Cardiac fibroblast (primary cell): ENCODE measurements at regions not wholly inside any gene's neighbourhood (a gene's known extent, or its start where the extent isn't known, plus 50 kb on each side); places are given as distances from the start of the nearest gene placed in this dataset.

Source experiments
- DNase-seq, 2 donors: peaks; one replicate each; pipeline versions ENCODE4 v3.0.0 to v3.0.0-alpha.2; 2010; ENCODE audit warnings: low read depth in 2 of 2
- H3K4me3 ChIP-seq, 2 donors: replicated peaks in 1 of 2; 1 replicate in 1 of 2; 2 replicates in 1 of 2; pipeline ENCODE4 v1.5.1; 2011; ENCODE audit warnings: low read depth in 2 of 2, low read length in 2 of 2, mild to moderate bottlenecking in 2 of 2, moderate library complexity in 1 of 2
- CTCF ChIP-seq: IDR thresholded peaks from one replicate; pipeline ENCODE4 v1.5.1; 2011; ENCODE audit warnings: low read depth, mild to moderate bottlenecking, low read length, inconsistent platforms

GRCh38 chr6:137358273-137358672 is 135.9 kb downstream of the OLIG3 start:
- DNase-seq = no peak
- TF ChIP-seq CTCF = no peak
- no peak overlapping the region for H3K4me3 ChIP-seq

- H3K4me3 ChIP-seq = no peak overlapping the region
- no peak for DNase-seq
- no peak for TF ChIP-seq CTCF
Measured at GRCh38 chr6:137357948-137358266, 136.3 kb downstream of the OLIG3 start.

DNA sequence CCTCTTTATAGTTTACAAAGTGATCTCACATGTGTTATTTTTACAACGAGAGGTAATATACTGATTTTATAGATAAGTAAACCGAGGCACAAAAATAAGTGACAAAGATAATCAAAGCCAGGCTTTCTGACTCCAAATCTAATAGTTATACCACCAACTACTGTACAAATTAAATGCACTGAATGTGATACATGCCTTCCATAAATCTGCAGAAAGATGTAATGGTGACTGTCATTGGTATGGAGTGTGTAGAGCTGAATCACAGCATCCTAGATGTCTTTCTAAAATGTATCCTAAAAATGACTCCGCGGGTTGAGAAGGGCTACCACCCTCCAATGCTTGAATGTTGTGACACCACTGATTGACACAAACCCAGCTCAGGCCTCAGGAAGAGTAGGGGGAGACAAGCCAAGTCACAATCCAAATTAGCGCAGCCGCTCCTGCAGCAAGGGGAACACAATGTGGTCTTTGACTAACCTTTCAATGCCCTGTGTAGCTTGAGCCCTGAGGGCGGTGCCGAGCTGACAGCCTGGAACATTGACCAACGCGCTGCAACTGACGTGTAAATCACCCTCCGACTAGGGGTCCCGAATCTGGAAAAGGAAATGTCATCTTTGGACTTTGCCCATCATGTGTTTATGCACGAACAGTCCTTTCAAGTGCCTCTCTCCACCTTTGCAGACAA is 136.8 kb downstream of the OLIG3 start:
- TF ChIP-seq CTCF = no peak
- H3K4me3 ChIP-seq = no peak overlapping the region
- DNase-seq = no peak

DNA sequence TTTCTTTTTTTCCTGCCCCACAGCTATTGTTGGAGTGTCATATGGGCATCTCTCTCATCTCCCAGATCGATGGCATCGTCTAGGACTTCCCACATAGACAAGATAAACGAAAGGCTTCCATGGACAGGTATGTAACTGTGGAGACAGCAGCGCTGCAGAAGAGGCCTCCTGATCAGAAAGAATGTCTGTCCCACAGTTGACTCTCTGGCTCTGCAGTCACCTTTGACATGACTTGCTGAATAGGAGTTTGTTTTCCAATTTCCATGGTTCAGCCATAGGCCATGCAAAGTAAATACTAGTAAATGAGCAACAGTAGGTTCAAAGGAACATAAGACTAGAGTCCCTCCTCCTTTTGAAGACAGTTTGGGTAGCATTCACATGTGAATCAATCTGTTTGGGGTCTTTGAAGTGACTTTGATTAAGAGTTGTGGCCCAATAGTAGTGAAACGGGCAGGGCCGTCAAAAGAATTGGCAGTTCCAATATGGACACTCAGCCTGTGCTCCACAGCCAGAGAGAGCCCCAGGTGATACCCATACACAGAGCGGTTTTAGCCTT is 134.7 kb upstream of the IFNGR1 start:
- DNase-seq = no peak
- no peak overlapping the region for H3K4me3 ChIP-seq
- no peak for TF ChIP-seq CTCF

DNA sequence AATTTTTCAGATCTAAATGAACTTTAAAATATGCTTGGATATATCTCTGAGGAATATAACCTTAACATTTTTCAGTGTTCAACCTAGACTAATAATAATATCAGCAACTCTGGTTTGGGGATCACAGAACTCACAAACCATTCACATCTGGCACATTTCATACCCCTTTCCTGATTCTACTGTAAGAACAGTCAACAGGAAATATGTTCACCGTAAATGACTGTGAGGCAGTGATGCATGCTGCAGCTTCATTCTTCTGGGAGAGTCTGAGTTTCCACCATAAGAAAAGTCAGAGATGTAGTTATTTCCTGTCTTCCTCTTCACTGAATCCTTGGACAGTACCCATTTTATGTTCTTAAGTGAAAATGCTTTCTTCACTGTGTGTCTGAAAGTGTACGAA is 134.2 kb upstream of the IFNGR1 start:
- peak in 1 of 2 donors; percentile 10 for DNase-seq
- no peak overlapping the region for H3K4me3 ChIP-seq
- no peak for TF ChIP-seq CTCF

GRCh38 chr6:137352859-137353258 is 133.7 kb upstream of the IFNGR1 start:
- no peak overlapping the region for H3K4me3 ChIP-seq
- no peak for TF ChIP-seq CTCF
- peak in 1 of 2 donors; percentile 5 for DNase-seq

DNA sequence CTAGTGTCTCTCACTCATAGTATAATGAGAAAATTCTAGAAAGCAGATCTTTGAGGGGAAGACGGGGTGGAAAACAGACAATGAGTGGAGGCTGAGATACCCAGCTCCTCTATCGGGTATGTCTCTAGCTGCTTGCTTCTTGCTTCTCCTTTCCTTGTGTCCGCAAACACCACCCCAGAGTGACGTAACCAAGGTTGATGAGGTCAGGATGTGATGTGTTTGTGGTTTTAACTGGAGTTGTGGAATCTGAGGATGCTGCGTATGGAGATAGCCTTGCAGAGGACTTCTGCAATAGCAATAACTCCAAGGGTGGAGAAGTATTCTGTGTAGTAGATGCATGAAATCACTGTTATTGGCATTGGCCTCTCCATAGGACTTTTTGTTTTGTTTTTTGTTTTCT is 132.7 kb upstream of the IFNGR1 start:
- no peak for DNase-seq
- no peak overlapping the region for H3K4me3 ChIP-seq
- TF ChIP-seq CTCF = no peak
